GM18508 (cell line): ENCODE measurements at regions not wholly inside any gene's neighbourhood (a gene's known extent, or its start where the extent isn't known, plus 50 kb on each side); places are given as distances from the start of the nearest gene placed in this dataset.

Experiments
- ATAC-seq: cut with Tn5 transposase; IDR thresholded peaks from one replicate; pipeline ENCODE4 v1.9.1; 2021; ENCODE audit warnings: moderate number of reproducible peaks; ENCODE audit not compliant: insufficient read depth, unreplicated experiment

DNA sequence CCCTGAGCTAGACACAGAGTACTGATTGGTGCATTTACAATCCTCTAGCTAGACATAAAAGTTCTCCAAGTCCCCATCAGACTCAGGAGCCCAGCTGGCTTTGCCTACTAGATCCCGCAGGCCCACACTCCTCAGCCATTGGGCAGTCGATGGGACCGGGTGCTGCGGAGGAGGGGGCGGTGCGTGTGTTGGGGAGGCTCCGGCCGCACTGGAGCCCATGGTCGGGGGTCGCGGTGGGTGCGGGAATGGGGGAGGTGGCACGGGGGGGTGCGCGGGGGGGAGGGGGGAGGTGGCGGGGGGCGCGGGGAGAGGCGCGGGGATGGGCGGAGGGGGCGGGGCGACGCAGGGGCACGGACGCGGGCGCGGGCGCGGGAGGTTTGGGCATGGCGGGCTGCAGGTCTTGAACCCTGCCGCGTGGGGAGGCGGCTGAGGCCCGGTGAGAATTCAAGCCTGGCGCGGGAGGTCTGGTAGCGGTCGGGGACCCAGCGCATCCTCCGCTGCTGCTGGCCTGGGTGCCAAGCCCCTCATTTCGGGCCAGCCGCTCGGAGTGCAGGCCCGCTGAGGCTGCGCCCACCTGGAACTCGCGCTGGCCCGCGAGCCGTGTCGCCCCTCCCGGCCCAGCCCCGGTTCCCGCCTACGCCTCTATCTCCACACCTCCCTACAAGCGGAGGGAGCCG is 674.1 kb downstream of the SLITRK5 start:
- ATAC-seq = no peak

DNA sequence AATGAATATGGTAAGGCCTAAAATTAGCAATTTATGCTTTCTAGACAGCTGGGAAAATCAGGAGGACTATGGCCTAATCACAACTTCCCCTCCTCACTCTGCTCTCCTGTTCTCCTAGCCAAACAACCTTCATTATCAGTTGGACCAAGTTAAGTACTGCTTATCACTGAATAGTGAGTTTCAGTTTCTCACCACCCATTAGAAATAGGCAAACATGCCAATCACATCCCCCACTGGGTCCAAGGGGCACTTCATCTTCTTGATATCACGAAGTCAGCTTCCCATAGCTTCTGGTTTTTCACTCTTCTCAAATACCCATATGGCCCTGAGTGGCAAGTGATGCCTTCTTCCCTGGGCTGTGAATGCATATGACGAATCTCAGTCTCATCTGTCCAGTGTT is 689.6 kb downstream of the SLITRK5 start:
- ATAC-seq = no peak

DNA sequence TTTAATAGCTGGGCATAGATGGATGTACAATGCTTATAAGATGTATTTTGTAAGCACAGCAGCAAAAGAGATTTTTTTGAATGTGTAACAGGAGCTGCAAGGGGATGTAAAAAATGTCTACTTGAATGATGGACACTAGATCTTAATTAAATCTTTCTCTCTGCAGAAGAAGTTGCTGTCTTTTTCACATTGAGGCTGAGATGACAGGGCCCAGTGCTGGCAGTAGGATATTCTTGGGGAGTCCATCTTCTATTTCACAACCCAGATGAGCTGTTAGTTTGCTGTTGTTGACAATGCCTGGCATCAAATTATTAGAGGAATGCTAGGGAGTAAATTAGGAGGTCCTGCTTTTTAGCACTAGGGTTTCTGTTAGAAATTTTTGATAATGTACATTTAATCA is 698.7 kb downstream of the SLITRK5 start:
- no peak for ATAC-seq

DNA sequence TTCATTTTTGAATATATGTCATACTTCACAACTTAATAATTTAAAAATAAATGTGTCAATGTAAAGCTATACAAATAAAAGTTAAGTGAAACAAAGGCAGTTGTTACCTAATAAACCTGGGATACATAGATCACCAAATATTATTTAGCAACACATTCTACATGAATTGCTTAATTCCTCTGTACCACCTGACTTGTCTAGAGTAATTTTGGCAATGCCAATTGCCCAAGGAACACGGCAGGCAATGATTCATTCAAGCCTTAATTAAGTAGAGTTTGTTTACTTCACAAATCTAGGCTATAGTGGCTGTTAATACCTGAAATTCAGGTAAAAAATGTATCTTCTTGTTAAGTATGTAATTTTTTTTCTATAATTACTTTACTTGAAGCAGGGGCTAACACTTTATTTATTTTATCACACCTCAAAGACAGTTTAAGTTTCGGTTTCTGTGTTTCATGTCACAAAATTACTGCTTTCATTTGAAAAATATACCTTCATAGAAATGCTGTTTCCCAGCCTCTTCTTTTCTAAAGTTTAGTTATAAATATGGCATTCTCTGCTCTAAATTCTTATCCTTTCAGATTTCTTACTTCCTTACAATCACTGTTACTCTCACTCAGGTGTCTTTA is 705.7 kb downstream of the SLITRK5 start:
- no peak for ATAC-seq

DNA sequence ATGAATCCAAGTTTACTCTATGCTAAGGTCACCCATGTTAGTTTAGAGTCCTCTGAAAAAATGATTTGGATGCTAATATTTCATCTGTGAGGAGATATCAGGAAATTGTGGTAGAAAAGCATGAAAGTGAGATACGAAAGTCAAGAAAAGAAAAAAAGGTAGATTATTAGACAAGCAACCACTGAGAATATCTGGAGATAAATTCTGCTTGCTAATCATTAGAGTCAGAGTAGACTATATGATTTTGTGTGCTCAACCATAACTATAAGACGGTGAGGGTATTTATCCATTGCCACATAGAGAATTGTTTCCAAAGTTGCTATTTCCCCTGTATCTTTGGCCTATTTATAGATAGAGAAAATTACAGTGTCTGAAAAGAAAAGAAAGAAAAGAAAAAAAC is 706.7 kb downstream of the SLITRK5 start:
- no peak for ATAC-seq

DNA sequence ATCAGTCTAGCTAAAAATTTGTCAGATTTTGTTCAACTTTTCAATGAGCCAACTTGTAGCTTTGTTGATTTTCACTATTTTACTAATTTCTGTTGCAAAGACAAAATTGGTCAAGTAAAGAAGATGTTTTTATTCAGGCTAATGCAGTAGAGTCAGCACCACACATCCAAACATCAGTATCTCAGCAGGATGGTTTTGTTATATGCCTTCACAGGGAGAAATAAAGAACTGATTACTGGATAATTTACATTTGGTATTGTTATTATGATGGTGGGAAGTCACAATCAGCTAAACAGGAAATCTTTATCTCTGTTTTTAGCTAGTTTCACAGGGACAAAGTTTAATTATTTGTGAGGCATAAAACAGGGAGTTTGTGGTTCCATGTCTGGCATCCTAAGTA is 713.4 kb downstream of the SLITRK5 start:
- ATAC-seq = no peak

DNA sequence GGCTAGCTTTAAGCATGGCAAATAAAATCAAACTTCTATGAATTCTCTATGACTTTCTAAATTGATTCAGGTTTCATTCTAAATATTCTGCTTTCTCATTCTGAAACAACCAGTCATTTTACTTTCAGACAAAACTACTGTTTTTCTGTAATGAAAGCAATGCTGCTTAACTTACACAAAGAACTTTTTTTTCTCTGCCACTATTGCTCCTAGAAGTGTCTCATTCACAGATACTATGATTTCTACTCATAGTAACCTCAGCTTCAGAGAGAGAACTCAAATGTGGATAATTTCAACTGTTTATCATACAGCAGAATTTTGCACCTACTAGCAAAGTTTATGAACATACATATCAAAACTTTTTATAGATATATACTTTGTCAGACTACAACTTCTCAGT is 724.6 kb downstream of the SLITRK5 start:
- ATAC-seq = no peak

DNA sequence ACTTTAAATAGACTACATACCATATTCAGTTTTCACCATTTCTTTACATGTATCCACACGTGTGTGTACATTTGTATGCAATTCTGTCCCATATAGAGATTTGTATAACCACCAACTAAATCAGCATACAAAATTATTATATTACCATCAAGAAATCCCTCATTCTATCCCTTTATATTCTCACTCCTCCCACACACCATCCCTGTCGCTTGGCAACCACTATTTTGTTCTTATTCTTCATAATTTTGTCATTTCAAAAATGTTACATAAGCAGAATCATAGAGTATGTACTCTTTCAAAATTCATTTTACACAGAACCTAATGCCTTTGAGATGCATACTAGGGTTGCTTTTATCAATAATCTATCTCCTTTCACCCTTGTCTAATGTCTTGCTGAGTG is 740.5 kb downstream of the SLITRK5 start:
- no peak for ATAC-seq

DNA sequence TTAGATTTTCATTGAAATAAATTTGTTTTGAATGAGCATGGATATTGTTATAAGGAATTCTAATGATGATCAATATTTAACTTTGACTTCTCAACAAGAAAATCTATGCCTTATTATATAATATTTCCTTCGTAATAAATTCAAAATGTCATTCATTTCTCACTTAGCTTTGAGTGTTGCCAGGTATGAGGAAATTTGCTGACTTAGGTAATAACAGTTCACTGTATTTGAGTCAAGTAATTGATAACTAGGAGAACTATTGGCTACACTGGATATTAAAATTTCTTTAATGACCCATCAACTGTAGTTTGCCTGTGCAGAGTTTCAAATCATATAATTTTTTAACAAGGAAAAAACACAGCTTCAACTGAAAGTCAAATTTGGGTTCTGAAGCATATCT is 746.6 kb downstream of the SLITRK5 start:
- no peak for ATAC-seq

DNA sequence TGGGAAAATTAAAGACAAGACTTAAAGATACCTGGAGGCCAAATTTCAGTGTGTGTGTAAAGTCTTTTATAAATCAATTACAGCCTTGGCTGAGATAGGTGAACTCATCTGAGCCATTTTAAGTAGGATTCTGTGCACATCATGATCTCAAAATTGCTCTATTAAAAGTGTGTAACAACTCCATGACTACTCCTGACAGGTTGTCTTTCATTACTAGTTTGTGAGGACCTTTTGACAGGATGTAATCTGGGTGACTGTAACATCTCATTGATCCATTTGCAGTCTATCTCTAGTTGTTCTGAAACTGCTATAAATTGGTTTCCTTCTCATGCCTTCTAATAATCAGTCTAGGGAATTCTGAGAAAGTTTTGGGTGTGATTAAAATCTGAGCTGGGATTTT is 753.3 kb downstream of the SLITRK5 start:
- no peak for ATAC-seq

DNA sequence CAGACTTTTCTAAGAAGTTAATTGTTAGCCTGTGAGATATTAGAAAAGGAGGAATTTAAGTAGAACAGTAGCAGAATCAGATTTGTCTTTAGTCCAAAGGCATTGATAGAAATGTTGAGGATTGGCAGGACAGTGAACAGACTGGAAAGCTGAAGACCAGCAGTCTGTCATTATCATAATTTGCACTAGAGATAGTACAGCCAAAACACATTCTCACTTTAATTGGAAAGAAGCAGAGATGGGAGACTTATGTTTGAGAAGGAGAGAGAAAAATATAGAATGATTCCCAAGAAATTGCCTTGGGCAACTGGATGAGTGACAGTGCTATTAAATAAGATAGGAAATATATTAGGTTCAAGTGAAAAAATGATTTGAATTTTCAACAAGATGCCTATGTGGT is 755.5 kb downstream of the SLITRK5 start:
- ATAC-seq = no peak

DNA sequence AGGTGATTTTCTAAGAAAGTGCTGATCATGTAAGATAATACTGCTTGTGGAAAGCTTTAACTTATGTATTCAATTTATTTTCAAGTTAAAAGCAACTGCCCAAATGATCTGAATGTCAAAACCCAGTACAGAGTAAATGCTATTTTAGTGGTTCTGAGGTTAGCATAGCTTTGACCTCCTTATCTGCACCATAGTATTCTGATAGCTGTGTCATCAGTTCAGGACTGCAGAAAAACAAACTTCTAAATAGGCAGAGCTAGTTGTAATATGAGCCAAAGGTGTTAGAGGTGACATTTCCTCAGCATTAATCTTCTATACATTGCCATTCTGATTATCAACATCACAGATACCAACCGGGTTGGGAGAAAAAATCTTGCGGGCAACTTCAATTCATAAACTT is 758.7 kb downstream of the SLITRK5 start:
- ATAC-seq = no peak

DNA sequence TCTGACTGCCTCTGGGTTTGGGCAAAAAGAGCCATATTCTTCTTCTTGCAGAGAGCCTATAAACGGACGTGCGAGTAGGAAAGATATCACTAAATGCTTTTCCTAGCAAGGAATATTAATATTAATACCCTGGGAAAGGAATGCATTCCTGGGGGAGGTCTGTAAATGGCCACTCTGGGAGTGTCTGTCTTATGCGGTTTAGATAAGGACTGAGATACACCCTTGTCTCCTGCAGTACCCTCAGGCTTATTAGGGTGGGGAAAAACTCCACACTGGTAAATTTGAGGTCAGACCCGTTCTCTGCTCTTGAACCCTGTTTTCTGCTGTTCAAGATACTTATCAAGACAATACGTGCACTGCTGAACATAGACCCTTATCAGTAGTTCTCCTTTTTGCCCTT is 763.8 kb downstream of the SLITRK5 start:
- no peak for ATAC-seq

DNA sequence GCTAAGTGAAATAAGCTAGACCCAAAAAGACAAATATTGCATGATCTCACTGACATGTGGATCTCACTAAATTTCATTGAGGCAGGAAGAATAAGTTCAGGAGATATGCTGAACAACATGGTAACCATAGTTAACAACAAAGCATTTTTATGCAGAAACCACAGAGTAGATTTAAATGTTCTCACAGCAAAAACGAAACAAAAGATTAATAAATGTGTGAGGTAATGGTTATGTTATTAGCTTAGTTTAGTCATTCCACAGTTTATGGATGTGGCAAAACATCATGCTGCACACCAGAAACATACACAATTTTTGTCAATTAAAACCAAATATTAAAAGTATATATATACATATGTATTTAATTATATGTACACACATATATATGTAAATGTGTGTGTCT is 765.8 kb downstream of the SLITRK5 start:
- ATAC-seq = no peak

DNA sequence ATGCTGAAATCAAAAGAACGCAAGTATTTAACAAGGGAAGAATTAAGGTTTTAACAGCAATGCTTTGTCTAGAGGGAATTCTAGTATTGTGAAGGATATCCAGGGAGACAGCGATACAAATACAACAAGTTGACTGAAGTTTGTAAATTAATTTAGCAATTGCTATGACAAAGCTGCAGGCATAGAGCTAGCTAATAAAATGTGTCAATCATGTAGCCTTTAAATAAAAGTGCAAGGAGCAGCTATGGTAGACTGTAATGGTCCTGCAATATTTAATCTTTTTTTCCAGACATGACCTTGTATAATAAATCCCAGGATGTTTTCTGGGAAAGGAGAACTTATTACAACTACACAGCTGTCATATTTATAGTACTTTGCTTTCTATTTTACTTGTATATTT is 779.3 kb downstream of the SLITRK5 start:
- ATAC-seq = no peak

DNA sequence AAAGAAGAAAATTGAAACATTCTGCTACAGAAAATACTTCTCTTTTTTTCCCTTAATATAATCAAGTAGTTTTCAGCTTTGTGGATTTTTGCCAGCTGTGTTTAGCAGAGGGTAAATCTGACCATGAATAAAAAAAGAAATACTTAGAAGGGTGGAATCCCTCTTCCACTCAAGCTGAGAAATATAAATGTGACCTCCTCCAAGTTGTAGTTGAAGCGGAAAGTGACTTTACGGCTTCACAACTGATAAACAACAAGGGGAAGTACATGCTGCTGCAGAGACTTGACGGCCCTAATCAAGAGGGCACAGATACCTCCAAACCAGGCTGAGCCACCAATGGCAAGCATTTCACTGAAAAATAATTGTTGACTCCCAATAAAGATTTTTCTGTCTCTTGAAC is 785.0 kb downstream of the SLITRK5 start:
- ATAC-seq = no peak

DNA sequence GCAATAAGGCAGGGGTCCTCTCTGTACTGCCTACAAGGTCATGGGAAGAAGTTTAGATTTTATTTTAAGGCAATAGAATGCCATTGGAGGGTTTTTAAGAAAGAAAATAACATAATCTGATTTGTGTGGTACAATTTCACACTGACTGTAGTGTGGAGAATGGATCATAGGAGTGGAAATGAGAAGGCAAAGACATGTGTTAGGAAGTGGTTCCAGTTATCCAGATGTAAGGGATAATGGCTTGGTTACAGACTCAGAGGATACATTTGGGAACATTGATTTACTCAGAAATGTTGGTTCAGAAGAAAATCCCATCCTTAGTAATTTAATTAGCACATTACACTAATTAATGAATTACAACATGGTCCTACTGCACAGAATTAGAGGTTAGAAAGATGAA is 788.2 kb downstream of the SLITRK5 start:
- no peak for ATAC-seq

DNA sequence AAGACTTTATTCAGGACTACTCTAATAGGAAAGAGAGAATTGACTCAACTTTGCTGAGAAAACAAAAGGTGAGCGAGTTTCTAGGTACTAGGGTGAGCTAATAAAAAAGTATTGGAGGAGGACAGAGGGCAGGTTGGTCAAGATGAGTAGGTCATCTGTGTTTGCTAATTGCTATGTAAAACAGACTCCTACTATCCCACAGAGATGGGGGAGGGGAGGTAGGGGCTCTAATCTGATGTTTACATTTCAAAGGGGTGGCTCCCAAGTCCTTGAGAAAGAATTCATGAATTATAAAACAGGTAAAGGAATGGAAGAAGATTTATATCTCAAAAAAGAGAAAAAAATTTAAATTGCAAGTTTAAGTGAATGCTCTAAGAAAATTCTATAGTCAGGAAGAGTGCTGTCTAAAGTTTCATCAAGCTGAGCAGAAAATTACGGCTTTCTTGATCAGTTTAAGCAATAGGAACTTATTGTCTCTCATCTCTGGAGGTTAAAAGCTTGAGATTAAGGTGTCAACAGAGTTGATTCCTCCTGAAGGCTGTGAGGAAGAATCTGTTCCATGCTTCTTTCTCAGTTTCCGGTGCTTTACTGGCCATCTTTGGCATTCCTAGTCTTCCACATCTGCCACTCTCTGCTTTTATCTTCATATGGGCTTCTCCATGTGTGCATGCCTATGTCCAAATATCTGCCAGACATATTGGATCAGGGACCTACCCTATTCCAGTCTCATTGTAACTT is 790.3 kb downstream of the SLITRK5 start:
- no peak for ATAC-seq

DNA sequence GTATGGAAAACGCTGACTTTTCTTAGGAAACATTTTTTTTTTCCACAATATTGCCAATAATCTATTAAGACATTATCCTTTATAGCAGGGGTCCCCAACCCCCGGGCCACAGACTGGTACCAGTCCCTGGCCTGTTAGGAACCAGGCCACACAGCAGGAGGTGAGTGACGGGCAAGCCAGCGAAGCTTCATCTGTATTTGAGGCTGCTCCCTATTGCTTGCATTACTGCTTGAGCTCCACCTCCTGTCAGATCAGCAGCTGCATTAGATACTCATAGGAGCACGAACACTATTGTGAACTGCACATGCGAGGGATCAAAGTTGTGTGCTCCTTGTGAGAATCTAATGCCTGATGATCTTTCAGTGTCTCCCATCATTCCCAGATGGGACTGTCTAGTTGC is 793.7 kb downstream of the SLITRK5 start:
- ATAC-seq = no peak

DNA sequence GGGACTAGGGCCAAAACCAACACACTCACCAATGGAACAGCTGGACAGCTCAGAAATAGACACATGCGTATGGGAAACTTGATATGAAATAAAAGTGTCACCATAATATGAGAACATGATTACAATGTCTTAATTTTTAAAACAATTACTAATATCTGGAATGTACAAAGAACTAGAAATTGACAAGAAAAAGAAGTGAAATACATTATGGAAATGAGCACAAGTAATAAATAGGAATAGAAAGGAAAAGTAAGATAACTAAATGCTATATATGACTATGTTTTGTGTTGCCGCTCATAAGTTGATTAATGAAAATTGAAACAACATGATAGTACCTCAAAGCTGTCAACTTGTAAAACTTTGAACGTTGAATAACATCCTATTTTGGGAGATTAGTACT is 801.1 kb downstream of the SLITRK5 start:
- ATAC-seq = no peak

DNA sequence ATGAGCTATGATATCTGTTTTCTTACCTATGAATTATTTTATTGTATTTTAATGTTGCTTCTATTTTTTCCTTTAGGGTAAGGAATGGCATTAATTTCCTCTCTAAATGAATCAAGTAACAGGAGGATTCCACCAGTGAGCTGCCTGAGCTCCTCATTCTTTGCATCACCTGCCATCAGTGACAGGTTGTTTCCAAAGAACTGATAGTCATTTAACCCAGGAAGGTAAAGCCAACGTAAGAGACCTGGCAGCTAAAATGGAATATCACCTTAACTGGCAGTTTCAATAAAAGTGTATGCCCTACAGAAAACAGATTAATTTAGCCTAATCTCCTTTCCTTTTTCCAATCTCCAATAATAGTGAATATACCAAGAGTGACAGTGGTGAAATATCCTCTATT is 812.0 kb downstream of the SLITRK5 start:
- no peak for ATAC-seq

DNA sequence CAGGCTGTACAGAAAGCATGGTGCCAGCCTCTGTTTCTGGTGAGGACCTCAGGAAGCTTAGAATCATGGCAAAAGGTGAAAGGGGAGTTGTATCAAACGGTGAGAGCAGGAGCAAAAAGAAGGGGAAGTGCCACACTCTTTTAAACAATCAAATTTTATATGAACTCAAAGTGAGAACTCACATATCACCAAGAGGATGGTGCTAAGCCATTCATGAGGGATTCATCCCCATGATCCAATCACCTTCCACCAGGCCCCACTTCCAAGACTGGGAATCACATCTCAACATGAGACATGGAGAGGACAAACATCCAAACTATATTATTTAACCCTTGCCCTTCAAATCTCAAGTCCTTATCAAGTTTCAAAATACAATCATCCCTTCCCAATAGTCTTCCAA is 836.7 kb downstream of the SLITRK5 start:
- no peak for ATAC-seq
